Suppressor macrophage (primary cell): ENCODE measurements at regions not wholly inside any gene's neighbourhood (a gene's known extent, or its start where the extent isn't known, plus 50 kb on each side); places are given as distances from the start of the nearest gene placed in this dataset.
"Not testable (repeated sequence)": the region's sequence is repeated elsewhere in the genome, so short reads cannot be mapped to it uniquely, and the experiment has no call there.

Source experiments
- DNase-seq, 4 experiments: peaks; one replicate each; pipeline ENCODE4 v3.0.0-alpha.2; 2020 to 2022

- DNase-seq = no peak
Observed at GRCh38 chr18:77329651-77330050, 80.0 kb downstream of the GALR1 start.

DNA sequence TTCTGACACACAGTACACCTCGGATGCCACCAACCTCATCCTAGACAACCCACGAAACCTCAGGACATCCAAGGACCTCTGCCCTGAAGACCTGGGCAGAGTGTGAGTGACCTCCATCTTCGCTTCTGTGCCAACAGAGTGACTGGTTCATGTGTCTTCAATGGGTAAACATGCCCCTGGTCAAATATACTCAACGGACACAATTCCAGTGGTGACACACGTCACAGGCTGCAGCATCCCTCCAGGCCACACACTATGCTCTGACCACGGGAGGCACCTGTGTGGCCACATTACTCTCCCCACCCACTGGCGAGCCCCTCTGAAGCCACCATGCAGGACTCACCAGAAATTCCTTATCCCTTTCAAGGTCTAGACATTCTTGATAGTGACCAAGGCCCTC lies 85.2 kb downstream of the GALR1 start:
- no peak for DNase-seq

GRCh38 chr18:77337604-77338003 lies 88.0 kb downstream of the GALR1 start:
- no peak for DNase-seq

DNA sequence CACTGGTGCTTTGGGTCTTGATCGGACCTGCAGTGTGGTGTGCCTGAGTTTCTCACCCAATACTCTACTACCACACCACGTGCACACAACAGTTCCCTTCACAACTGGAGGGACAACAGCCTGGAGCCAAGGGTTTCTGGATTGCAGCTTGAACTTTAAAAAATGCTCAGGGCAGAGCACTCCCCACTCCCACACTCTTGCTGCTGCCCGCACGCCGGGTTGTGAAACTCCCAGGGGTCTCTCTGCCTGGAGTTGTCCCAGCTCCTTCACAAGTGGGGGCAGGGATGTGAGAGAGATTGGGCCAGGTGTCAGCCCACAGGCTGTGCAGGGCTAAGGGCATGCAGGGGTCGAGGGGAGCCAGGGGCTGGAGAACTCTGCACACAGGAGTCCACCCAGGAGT lies 89.4 kb downstream of the GALR1 start:
- no peak for DNase-seq

DNA sequence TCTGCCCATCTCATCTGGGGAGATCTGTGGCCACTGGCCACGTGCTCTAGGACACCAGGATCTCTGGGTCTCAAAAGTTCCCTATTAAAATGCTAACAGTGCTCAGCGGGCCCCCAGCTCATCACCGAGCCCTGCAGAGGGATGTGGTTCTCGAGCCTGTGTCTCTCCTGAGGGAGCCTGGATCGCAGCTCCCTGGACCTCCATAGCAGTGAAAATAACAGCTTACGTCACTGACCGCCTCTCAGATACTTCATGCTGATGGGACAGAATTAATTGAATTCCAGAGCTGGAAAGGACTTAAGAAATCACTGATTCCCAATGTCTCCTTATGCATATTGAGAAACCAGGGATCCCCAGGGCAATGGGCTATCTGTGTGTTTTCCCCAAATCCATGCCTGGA lies 90.0 kb downstream of the GALR1 start:
- no peak for DNase-seq

DNA sequence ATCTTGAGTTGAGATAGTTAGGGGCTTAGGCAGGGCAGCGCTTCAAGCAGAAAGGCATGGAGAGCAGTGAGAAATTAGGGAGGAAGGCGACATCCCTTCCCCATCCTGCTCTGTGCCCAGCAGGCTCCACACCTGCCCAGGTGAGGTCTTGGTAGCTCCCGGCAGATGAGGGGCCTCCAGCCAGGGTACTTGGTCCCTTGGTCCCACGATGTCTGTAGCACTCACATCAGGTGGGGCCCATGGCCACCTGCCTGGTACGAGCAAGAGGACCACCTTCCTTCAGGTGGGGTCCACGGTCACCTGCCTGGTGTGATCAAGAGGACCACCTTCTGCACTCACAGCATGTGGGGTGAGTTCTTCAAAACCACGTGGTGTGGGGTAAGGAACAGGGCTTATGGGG lies 91.2 kb downstream of the GALR1 start:
- DNase-seq = no peak

DNA sequence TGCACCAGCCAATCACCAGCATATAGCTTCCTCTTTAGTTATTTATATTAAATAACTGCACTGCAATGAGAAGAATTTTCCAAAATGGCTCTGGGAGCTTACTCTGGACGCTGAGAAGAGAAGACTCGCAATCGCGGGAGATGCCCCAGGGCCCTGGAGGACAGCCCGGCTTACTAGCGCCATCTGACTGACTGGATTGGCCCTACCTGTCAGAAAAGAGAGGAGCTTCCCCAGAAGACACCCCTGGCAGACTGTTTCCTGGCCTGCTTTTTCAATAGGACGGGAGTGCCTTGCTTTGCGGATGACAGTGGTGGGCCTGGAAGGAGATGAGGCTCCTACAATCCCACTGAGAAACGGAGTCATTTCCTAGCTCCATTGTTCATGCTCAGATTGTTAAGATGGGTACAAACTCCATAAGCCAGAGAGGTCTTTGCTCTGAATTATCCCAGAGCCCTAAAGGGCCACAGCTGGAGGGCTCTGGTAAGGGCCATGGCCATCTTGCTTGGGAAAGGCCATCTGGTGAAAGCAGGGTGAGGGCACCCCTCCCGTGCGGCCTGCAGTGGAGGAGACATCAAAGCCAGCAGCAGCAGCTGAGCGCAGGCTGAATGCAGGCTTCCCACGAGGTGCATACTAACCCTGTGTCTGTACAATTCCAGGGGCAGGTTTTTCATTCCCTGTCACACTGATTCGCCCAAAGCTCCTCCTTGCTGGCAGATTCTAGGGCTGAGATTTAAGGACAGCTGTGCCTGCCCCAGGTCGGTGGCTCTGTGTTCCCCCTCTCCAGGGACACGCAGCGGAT lies 92.1 kb downstream of the GALR1 start:
- DNase-seq = no peak

- no peak for DNase-seq
Observed at GRCh38 chr18:77342736-77343135, 93.1 kb downstream of the GALR1 start.

- no peak for DNase-seq
Observed at GRCh38 chr18:77343846-77344510, 94.3 kb downstream of the GALR1 start.

DNA sequence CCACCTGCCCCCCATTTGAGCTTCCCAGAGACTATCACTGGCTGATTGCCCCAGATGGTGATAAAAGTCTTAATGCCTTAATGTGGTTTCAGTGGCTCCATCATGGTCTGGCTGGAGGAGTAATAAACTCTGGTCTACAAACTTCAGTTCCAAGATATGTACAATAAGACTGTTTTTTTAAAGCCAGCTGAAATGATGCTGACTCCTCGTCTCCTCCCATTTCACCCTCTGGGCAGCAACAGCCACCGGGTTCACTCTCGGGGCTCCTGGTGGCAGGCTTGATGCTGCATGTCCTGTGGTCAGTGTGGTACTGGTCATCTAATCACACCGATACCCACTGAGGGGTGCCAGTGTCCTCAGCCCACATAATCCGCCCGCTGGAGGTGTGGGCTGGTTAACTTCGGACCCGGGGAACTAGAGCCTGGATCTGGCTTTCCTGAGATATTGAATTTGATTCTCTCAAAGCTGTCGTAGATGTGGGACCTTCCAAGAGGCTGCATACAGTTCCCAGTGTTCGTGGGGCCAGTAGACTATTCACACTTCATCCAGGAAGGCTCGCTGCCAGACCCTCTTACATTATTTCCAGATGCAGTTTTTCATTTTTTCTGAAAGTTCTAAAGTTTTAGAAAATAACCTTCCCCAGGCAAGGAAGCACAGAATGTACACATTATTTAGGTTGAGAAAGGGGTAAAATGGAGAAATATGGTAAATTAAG lies 95.3 kb downstream of the GALR1 start:
- no peak for DNase-seq

- no peak for DNase-seq
Observed at GRCh38 chr18:77346208-77346810, 96.7 kb downstream of the GALR1 start.

DNA sequence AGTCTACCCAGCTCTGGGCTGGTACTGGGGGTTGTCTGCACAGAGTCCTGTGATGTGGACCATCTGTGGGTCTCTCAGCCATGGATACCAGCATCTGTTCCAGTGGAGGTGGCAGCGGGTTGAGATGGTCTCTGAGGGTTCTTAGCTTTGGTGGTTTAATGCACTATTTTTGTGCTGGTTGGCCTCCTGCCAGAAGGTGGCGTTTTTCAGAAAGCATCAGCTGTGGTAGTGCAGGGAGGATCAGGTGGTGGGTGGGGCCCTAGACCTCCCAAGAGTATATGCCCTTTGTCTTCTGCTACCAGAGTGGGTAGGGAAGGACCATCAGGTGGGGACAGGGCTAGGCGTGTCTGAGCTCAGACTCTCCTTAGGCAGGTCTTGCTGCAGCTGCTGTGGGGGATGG lies 103.7 kb downstream of the GALR1 start:
- DNase-seq = not testable (repeated sequence)

GRCh38 chr18:77359561-77360314 lies 110.1 kb downstream of the GALR1 start:
- DNase-seq = no peak

DNA sequence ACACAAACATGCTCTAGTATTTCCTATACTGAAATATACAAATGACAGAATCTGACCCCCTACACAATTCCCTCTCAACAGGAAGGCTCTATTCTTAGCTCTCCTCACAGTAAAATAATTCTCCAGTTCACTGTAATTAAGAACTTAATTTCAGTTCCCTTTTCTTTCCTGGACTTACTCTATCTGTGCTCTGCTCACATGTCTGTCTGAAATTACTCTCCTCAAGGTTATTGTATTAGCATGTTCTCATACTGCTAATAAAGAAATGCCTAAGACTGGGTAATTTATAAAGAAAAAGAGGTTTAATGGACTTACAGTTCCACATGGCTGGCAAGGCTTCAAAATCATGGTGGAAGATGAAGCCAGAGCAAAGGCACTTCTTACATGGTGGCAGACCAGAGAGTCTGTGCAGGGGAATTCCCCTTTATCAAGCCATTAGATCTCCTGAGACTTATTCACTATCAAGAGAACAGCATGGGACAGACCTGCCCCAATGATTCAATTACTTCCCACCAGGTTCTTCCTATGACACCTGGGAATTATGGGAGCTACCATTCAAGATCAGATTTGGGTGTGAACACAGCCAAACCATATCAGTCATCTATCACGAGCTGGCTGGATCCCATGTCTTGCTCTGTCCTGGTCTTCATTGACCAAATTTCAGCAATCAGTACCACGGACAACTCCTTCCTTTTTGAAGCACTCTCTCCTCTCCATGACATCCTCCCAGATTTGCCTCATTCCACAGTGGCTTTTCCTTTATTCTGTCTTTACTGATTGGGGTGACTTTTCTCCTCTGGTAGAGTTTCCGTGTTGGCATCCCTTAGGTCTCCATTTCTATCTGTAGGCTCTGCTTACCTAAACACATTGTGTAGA lies 110.9 kb downstream of the GALR1 start:
- no peak for DNase-seq

- no peak for DNase-seq
Observed at GRCh38 chr18:77361382-77361781, 111.7 kb downstream of the GALR1 start.

GRCh38 chr18:77365667-77366066 lies 116.0 kb downstream of the GALR1 start:
- no peak for DNase-seq

DNA sequence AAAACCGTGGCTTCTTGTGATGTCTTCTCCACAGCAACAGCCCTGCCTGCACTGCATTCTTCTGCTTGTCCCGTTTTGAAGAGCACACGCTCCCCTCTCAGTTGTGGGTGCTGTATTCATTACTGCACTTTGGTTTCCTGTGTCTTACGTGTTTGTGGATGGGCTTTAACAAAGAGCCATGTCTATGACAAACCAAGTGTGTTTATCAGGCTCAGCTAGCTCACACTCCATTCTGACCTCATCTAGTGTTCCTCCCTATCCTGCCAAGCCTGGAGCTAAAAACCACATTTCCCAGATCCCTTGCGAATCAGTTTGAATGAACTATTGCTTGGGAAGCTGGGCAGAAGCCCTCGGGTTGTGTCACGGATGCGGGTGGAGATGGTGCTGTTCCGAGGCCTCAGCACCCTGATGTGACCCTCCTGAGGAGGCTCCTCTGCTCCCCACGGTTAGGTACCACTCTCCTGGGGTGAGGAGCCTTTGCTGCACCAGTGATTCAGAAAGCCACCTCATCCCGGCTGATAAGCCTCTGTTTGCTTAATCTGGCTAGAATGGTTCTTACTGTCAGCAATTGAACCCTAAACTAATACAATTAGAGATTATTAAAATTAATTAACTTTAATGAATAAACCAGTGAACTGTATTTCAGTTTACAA lies 116.5 kb downstream of the GALR1 start:
- no peak for DNase-seq

DNA sequence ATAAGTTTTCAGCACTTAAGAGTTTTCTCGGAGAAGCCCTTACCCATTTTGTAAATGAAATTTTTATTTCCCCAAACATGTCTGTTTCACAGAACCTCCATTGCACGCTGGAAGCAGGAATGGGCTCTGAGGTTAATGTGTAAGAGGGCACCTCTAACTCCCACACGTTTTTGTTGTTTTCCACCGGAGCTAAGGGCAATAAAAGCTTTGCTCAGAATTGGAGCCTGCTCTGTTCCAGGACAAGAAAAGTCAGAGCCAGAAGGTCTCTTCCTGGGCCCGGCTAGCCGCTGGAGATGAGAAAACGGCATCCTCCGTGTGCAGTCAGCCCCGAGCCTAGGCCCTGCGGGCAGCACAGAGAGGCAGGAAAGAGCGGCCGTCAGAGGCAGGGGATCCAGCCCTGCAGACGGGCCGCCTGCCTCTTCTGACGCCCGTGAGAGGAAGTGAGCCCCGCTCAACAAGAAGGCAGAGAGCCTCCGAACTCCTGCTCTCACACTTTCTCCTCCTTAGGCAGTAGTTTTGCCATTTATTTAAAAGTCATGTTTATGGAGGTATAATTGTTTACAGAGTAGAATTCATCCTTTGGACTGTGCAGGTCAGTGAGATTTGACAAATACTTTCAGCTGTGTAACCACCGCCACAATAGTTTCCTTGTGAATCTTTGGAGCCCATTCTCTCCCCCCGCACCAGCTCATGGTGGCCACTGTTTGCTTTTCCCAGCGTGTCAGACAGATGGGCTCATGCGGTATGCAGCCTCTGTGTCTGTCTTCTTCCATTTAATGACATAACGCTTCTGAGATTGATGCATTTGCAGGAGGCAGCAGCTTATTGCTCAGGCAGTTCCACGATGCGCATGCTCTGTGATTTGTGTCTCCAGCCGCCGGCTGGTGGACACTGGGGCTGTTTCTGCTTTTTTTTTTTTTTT lies 117.3 kb downstream of the GALR1 start:
- DNase-seq = no peak

GRCh38 chr18:77369644-77370043 lies 120.0 kb downstream of the GALR1 start:
- no peak for DNase-seq
